ENCODE measurements at regions not wholly inside any gene's neighbourhood (a gene's known extent, or its start where the extent isn't known, plus 50 kb on each side); places are given as distances from the start of the nearest gene placed in this dataset.

GRCh38 chr1:36643371-36644270, 160.9 kb upstream of the CSF3R start:
- no peak for DNase-seq (ENCODE audit: low read depth)

GRCh38 chr1:36642802-36643201, 160.1 kb upstream of the CSF3R start:
- no peak for DNase-seq (ENCODE audit: low read depth)

- no peak for DNase-seq (ENCODE audit: low read depth)
Measured at GRCh38 chr1:36641776-36642175, 159.1 kb upstream of the CSF3R start.

- no peak for DNase-seq (ENCODE audit: low read depth)
Measured at GRCh38 chr1:36639461-36639860, 156.7 kb upstream of the CSF3R start.

GRCh38 chr1:36638268-36638667, 155.6 kb upstream of the CSF3R start:
- no peak for DNase-seq (ENCODE audit: low read depth)

- no peak for DNase-seq (ENCODE audit: low read depth)
Measured at GRCh38 chr1:36636206-36636605, 153.5 kb upstream of the CSF3R start.

- no peak for DNase-seq (ENCODE audit: low read depth)
Measured at GRCh38 chr1:36635284-36635683, 152.6 kb upstream of the CSF3R start.

GRCh38 chr1:36628804-36629203, 146.1 kb upstream of the CSF3R start:
- no peak for DNase-seq (ENCODE audit: low read depth)

GRCh38 chr1:36626435-36626834, 143.7 kb upstream of the CSF3R start:
- DNase-seq (ENCODE audit: low read depth), result no peak

GRCh38 chr1:36625935-36626310, 143.2 kb upstream of the CSF3R start:
- no peak for DNase-seq (ENCODE audit: low read depth)

GRCh38 chr1:36625253-36625934, 142.7 kb upstream of the CSF3R start:
- DNase-seq (ENCODE audit: low read depth), result no peak

- no peak for DNase-seq (ENCODE audit: low read depth)
Measured at GRCh38 chr1:36624466-36624865, 141.8 kb upstream of the CSF3R start.

- no peak for DNase-seq (ENCODE audit: low read depth)
Measured at GRCh38 chr1:36622741-36623648, 140.3 kb upstream of the CSF3R start.

- DNase-seq (ENCODE audit: low read depth), result no peak
Measured at GRCh38 chr1:36621531-36621930, 138.8 kb upstream of the CSF3R start.

- no peak for DNase-seq (ENCODE audit: low read depth)
Measured at GRCh38 chr1:36620142-36620541, 137.4 kb upstream of the CSF3R start.

GRCh38 chr1:36614991-36615390, 132.3 kb upstream of the CSF3R start:
- DNase-seq (ENCODE audit: low read depth), result no peak

GRCh38 chr1:36614571-36614970, 131.9 kb upstream of the CSF3R start:
- DNase-seq (ENCODE audit: low read depth), result no peak

- DNase-seq (ENCODE audit: low read depth), result no peak
Measured at GRCh38 chr1:36613721-36614120, 131.0 kb upstream of the CSF3R start.

GRCh38 chr1:36612881-36613280, 130.2 kb upstream of the CSF3R start:
- no peak for DNase-seq (ENCODE audit: low read depth)

- DNase-seq (ENCODE audit: low read depth), result no peak
Measured at GRCh38 chr1:36612121-36612520, 129.4 kb upstream of the CSF3R start.

- peak; percentile 15 for DNase-seq (ENCODE audit: low read depth)
Measured at GRCh38 chr1:36609241-36610027, 126.7 kb upstream of the CSF3R start.

GRCh38 chr1:36608272-36608671, 125.6 kb upstream of the CSF3R start:
- DNase-seq (ENCODE audit: low read depth), result no peak

Measured in activated T-cell treated with anti-CD3 and anti-CD28 coated beads for 24 hours (primary cell).